ENCODE measurements at regions not wholly inside any gene's neighbourhood (a gene's known extent, or its start where the extent isn't known, plus 50 kb on each side); places are given as distances from the start of the nearest gene placed in this dataset.

DNA sequence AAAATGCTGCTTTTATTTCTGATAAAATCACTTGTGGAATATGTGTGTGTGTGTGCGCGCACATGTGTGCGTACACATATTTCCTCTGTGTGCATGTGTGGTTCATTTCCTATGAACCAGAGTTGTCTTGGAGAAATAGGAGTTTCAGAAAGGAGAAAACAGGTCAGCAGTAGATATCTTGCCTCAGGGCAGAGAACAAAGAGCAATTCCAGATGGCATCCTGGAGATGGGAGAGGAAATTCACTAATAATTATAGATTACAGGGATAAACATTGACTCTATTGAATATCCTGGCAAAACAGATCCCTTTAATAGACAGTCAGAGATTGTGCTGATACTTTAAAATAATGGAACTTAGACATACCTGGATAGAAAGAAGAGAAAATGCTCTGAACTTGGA, 298.0 kb downstream of the TRIB2 start:
- no peak overlapping the region for H3K4me2 ChIP-seq (ENCODE audit: low read length)
- TF ChIP-seq, protein P1, sequence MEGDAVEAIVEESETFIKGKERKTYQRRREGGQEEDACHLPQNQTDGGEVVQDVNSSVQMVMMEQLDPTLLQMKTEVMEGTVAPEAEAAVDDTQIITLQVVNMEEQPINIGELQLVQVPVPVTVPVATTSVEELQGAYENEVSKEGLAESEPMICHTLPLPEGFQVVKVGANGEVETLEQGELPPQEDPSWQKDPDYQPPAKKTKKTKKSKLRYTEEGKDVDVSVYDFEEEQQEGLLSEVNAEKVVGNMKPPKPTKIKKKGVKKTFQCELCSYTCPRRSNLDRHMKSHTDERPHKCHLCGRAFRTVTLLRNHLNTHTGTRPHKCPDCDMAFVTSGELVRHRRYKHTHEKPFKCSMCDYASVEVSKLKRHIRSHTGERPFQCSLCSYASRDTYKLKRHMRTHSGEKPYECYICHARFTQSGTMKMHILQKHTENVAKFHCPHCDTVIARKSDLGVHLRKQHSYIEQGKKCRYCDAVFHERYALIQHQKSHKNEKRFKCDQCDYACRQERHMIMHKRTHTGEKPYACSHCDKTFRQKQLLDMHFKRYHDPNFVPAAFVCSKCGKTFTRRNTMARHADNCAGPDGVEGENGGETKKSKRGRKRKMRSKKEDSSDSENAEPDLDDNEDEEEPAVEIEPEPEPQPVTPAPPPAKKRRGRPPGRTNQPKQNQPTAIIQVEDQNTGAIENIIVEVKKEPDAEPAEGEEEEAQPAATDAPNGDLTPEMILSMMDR (IDR thresholded peaks at IDR 0.05): no peak
- no peaks in the 10 kb centered on the region for H3K4me1 ChIP-seq
- H3K9ac ChIP-seq: no peak overlapping the region
- H3K36me3 ChIP-seq (ENCODE audit: control insufficient read depth, insufficient read depth, low read length): no peaks in the 10 kb centered on the region
- no peaks in the 10 kb centered on the region for H3K9me3 ChIP-seq (ENCODE audit: control insufficient read depth, low read length)
- H3K27me3 ChIP-seq (ENCODE audit: control insufficient read depth, insufficient read depth, low read length): no peaks in the 10 kb centered on the region
- no peaks in the 10 kb centered on the region for H3K79me2 ChIP-seq
- H2AFZ ChIP-seq: no peak overlapping the region
- no peak overlapping the region for H3K27ac ChIP-seq
- H3K4me3 ChIP-seq (ENCODE audit: low read depth, low read length): no peak overlapping the region

DNA sequence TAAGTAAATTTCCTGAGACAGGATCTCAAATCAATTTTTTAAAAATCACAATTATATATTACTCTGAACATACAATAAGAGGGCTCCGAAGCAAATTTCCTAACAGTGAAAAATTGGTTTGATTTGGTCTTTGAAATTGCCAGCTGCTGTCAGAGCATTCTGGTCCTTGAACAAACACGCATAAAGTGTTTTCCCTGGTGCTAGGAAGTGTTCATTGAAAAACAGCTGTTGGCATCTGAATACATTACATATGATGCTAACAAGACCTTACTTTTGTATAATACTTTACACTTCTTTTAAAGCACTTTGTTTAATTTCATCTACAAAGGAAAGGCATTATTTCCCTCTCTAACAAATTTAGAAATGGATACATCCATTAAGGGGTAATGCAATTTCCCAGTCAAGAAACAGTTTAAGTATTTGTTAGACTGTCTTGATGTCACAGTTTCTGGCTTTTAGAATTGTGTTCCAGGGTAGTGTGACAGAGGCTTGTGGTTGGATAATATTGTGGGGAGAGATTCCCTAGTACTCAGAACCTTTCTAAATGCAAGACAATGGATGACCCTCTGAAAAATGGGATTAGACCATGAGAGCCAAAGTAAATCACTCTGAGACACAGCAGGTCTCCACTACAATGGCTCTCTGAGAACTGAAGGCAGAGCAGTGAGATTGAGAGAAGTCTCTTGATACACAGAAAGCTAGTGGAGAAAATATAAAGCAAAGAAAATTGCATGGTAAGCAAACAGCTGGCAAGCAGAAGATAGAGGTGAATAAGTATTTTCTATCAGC, 299.0 kb downstream of the TRIB2 start:
- TF ChIP-seq, protein P1 (IDR thresholded peaks at IDR 0.05): no peak
- Histone ChIP-seq H3K79me2 (no peaks in the 10 kb centered on the region), H3K4me1 (no peaks in the 10 kb centered on the region), H3K4me3 (ENCODE audit: low read depth, low read length) (no peak overlapping the region), H3K9me3 (ENCODE audit: control insufficient read depth, low read length) (no peaks in the 10 kb centered on the region), H2AFZ (no peak overlapping the region), H3K27ac (no peak overlapping the region), H3K36me3 (ENCODE audit: control insufficient read depth, insufficient read depth, low read length) (no peaks in the 10 kb centered on the region), H3K4me2 (ENCODE audit: low read length) (no peak overlapping the region), H3K9ac (no peak overlapping the region), H3K27me3 (ENCODE audit: control insufficient read depth, insufficient read depth, low read length) (no peaks in the 10 kb centered on the region)

DNA sequence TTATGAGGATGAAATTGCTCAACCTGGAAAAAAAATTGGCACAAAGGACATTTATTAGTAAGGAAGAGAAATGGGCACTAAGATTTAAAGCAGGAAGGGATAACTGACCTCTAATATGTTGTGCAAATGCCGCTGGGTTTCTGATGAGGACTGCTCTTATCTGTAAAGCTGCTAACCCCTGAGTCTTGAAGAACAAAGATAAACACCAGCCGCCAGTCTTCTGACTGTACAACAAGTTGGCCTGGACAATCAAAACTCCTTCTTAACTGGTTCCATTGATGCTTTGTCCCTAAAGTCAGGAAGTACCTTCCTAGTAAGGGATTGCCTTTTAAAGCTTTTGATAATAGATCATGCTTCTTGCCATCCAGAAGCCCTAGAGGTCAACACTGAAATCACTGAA, 301.8 kb downstream of the TRIB2 start:
- Histone ChIP-seq H3K36me3 (ENCODE audit: control insufficient read depth, insufficient read depth, low read length) (no peaks in the 10 kb centered on the region), H3K4me2 (ENCODE audit: low read length) (no peak overlapping the region), H3K27ac (no peak overlapping the region), H2AFZ (no peak overlapping the region), H3K79me2 (no peaks in the 10 kb centered on the region), H3K4me3 (ENCODE audit: low read depth, low read length) (no peak overlapping the region), H3K27me3 (ENCODE audit: control insufficient read depth, insufficient read depth, low read length) (no peaks in the 10 kb centered on the region), H3K4me1 (no peaks in the 10 kb centered on the region), H3K9me3 (ENCODE audit: control insufficient read depth, low read length) (no peaks in the 10 kb centered on the region), H3K9ac (no peak overlapping the region)
- TF ChIP-seq, protein P1 (IDR thresholded peaks at IDR 0.05): no peak

DNA sequence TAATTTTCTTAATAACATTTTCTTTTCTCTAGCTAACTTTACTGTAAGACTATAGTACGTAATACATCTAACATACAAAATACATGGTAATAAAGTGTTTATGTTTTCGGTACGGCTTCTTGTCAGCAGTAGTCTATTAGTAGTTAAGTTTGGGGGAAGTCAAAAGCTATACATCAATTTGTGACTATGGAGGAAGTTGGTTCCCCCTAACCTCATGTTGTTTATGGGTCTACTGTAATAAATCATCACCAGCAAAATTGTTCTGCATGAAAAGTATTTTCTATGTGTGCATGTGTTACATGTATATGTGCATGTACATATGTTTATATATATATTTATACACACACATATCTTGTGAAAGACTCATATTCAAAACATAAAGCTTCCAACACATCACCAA, 303.0 kb downstream of the TRIB2 start:
- H3K9me3 ChIP-seq (ENCODE audit: control insufficient read depth, low read length): no peaks in the 10 kb centered on the region
- no peak overlapping the region for H3K9ac ChIP-seq
- no peak overlapping the region for H2AFZ ChIP-seq
- TF ChIP-seq, protein P1 (IDR thresholded peaks at IDR 0.05): no peak
- H3K4me3 ChIP-seq (ENCODE audit: low read depth, low read length): no peak overlapping the region
- no peaks in the 10 kb centered on the region for H3K4me1 ChIP-seq
- H3K27me3 ChIP-seq (ENCODE audit: control insufficient read depth, insufficient read depth, low read length): no peaks in the 10 kb centered on the region
- no peaks in the 10 kb centered on the region for H3K36me3 ChIP-seq (ENCODE audit: control insufficient read depth, insufficient read depth, low read length)
- H3K27ac ChIP-seq: no peak overlapping the region
- no peaks in the 10 kb centered on the region for H3K79me2 ChIP-seq
- no peak overlapping the region for H3K4me2 ChIP-seq (ENCODE audit: low read length)

DNA sequence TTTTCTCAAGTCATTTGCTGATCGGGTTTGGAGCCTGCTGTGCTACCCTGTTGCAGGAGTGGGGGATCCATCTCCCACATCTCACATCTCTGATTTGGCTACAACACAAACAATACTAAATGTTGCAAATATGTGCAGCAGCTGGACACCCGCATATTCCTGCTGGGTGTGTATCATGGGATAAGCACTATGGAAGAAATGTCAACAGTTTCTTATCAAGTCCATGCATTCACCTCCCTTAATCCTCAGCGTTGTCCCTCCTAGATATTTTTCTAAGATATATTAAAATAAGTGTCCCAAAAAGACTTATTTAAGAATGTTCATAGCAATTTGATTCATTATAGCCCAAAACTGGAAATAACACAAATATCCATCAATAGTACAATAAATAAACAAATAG, 303.7 kb downstream of the TRIB2 start:
- H2AFZ ChIP-seq: no peak overlapping the region
- no peak overlapping the region for H3K27ac ChIP-seq
- no peaks in the 10 kb centered on the region for H3K79me2 ChIP-seq
- no peaks in the 10 kb centered on the region for H3K36me3 ChIP-seq (ENCODE audit: control insufficient read depth, insufficient read depth, low read length)
- no peak overlapping the region for H3K4me3 ChIP-seq (ENCODE audit: low read depth, low read length)
- TF ChIP-seq, protein P1 (IDR thresholded peaks at IDR 0.05): no peak
- no peaks in the 10 kb centered on the region for H3K27me3 ChIP-seq (ENCODE audit: control insufficient read depth, insufficient read depth, low read length)
- H3K9ac ChIP-seq: no peak overlapping the region
- H3K9me3 ChIP-seq (ENCODE audit: control insufficient read depth, low read length): no peaks in the 10 kb centered on the region
- H3K4me2 ChIP-seq (ENCODE audit: low read length): no peak overlapping the region
- H3K4me1 ChIP-seq: no peaks in the 10 kb centered on the region

All from parathyroid adenoma (tissue), 2 donors.